ENCODE measurements at regions not wholly inside any gene's neighbourhood (a gene's known extent, or its start where the extent isn't known, plus 50 kb on each side); places are given as distances from the start of the nearest gene placed in this dataset.
A peak's percentile ranks its signal among the peaks of the same experiment; 100 is the strongest.

DNA sequence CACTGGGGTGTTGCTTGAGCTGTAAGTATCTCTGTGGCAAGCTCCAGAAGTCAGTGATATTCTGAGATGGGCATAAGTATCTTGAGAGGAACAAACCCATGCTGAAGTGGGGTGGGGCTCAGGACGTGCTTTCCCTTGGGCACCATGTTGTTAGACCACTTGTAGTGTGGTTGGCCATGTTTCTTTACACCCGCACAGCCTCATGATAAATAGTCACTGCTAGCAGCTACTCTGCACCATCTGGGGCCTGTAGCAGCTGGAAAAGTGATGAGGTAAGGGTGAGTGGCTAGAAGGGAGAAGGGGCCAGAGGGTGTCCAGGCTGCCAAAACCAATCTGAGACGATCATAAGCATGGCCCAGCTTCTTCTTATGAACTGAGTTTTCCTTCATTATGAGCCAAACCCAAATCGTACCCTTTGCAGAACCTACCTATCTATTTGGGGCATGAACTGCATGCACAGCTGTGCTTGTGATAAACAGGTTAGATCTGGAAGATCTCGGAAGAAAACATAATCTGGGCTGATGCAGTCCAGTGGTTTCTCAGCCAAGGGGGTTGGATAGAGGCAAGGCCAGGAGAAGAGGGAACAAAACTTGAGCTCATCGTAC lies 91.9 kb upstream of the IRF2BP2 start:
- Mint-ChIP-seq H3K36me3 (ENCODE audit: low read depth) (no peaks in the 10 kb centered on the region), H3K4me1 (peaks cover 15% of the 10 kb centered on the region), H3K27ac (ENCODE audit: unreplicated experiment) (no peak overlapping the region), H3K9me3 (peaks cover 4% of the 10 kb centered on the region), H3K4me3 (no peak overlapping the region), H3K27me3 (ENCODE audit: low read depth) (no peaks in the 10 kb centered on the region)
- DNase-seq (ENCODE audit: low read depth, low spot score) = no peak
- TF ChIP-seq, protein P1, sequence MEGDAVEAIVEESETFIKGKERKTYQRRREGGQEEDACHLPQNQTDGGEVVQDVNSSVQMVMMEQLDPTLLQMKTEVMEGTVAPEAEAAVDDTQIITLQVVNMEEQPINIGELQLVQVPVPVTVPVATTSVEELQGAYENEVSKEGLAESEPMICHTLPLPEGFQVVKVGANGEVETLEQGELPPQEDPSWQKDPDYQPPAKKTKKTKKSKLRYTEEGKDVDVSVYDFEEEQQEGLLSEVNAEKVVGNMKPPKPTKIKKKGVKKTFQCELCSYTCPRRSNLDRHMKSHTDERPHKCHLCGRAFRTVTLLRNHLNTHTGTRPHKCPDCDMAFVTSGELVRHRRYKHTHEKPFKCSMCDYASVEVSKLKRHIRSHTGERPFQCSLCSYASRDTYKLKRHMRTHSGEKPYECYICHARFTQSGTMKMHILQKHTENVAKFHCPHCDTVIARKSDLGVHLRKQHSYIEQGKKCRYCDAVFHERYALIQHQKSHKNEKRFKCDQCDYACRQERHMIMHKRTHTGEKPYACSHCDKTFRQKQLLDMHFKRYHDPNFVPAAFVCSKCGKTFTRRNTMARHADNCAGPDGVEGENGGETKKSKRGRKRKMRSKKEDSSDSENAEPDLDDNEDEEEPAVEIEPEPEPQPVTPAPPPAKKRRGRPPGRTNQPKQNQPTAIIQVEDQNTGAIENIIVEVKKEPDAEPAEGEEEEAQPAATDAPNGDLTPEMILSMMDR (conservative IDR thresholded peaks at IDR 0.05) = no peak

- Mint-ChIP-seq H3K27me3 (ENCODE audit: low read depth) (no peaks in the 10 kb centered on the region), H3K9me3 (peaks cover 4% of the 10 kb centered on the region), H3K27ac (ENCODE audit: unreplicated experiment) (peak overlapping the region; percentile 61), H3K36me3 (ENCODE audit: low read depth) (no peaks in the 10 kb centered on the region), H3K4me1 (peaks cover 15% of the 10 kb centered on the region), H3K4me3 (no peak overlapping the region)
- DNase-seq (ENCODE audit: low read depth, low spot score) = no peak
- TF ChIP-seq, protein P1 (conservative IDR thresholded peaks at IDR 0.05) = no peak
Observed at GRCh38 chr1:234699795-234700665, 90.1 kb upstream of the IRF2BP2 start.

GRCh38 chr1:234698686-234699085 lies 88.7 kb upstream of the IRF2BP2 start:
- Mint-ChIP-seq H3K27me3 (ENCODE audit: low read depth) (no peaks in the 10 kb centered on the region), H3K4me3 (no peak overlapping the region)

DNA sequence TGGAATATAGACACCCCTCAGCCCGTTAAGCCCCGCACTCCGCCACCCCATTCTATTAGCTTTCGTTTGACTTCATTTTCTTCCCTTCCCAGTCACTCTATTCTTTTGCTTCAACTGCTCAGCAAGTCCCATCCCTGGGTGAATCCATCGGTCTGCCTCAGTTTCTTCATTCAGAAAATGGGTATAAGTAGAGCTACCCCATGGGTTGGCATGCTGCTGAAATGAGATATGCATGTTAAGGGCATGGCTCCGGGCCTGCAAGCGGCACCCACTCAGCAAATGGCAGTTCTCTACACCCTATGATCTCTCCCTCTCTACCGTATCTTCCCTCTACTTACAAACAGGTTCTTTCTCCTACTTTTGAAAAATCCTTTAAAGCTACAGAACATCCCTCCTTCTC lies 87.8 kb upstream of the IRF2BP2 start:
- TF ChIP-seq, protein P1 (conservative IDR thresholded peaks at IDR 0.05) = no peak
- Mint-ChIP-seq H3K27ac (ENCODE audit: unreplicated experiment) (no peak overlapping the region), H3K36me3 (ENCODE audit: low read depth) (no peaks in the 10 kb centered on the region), H3K4me1 (peaks cover 15% of the 10 kb centered on the region), H3K9me3 (no peaks in the 10 kb centered on the region), H3K4me3 (no peak overlapping the region), H3K27me3 (ENCODE audit: low read depth) (no peaks in the 10 kb centered on the region)
- no peak for DNase-seq (ENCODE audit: low read depth, low spot score)

More at GRCh38 chr1:234698686-234699085, 88.7 kb upstream of the IRF2BP2 start:
- no peak overlapping the region for H3K27ac Mint-ChIP-seq (ENCODE audit: unreplicated experiment)
- TF ChIP-seq, protein P1 (conservative IDR thresholded peaks at IDR 0.05) = no peak
- DNase-seq (ENCODE audit: low read depth, low spot score) = no peak
- peaks cover 15% of the 10 kb centered on the region for H3K4me1 Mint-ChIP-seq
- H3K36me3 Mint-ChIP-seq (ENCODE audit: low read depth) = no peaks in the 10 kb centered on the region
- no peaks in the 10 kb centered on the region for H3K9me3 Mint-ChIP-seq

DNA sequence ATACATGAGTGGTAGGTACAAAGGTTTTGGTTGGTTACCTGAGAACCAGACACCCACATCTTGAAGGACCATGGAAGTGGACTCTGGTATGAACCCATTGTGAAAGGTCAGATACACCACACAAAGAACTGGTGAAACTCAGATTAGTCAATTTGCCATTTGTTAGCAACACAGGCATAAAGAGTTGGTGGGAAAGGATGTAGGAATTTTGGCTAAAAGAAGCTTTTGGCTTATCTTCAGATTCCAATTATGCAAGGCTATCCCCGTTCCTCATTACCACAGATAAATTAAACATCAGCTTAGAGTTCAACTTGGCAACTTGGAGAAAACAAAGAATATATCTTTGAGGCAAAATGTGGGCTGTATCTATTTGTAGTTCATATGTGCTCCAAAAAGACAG lies 87.0 kb upstream of the IRF2BP2 start:
- no peaks in the 10 kb centered on the region for H3K27me3 Mint-ChIP-seq (ENCODE audit: low read depth)
- no peaks in the 10 kb centered on the region for H3K36me3 Mint-ChIP-seq (ENCODE audit: low read depth)
- no peak overlapping the region for H3K27ac Mint-ChIP-seq (ENCODE audit: unreplicated experiment)
- H3K9me3 Mint-ChIP-seq = no peaks in the 10 kb centered on the region
- TF ChIP-seq, protein P1 (conservative IDR thresholded peaks at IDR 0.05) = no peak
- H3K4me1 Mint-ChIP-seq = peaks cover 15% of the 10 kb centered on the region
- DNase-seq (ENCODE audit: low read depth, low spot score) = no peak
- H3K4me3 Mint-ChIP-seq = no peak overlapping the region

Data from neural crest cell (in vitro differentiated cells).